ENCODE measurements at regions not wholly inside any gene's neighbourhood (a gene's known extent, or its start where the extent isn't known, plus 50 kb on each side); places are given as distances from the start of the nearest gene placed in this dataset.

DNA sequence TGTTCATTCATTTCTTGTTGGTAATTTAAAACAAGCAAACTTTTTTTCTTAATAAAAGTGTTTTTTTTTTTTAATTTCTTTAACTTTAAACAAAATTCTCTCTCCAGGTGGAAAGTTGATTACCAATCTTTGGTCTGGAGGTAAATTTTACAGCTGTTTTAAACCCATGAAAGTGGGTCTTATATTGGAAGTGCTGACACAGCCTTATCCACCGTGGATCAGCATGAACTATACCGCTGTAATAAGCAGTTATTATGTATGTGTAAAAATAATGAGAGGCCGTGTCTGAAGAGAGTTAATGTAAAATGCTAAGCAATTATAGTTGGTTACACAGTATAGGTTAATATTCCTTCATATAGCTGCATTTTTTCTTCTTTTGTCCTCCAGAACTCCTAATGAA is 378.1 kb upstream of the ATP5MC3 start:
- ChIA-PET POLR2A (no interaction called here), CTCF (no interaction called here)
- H3K4me1 Mint-ChIP-seq (ENCODE audit: low read depth, unreplicated experiment), result no peaks in the 10 kb centered on the region
- Histone ChIP-seq H3K4me1 (no peaks in the 10 kb centered on the region), H3K4me3 (ENCODE audit: low read depth, low read length) (no peak overlapping the region), H3K27me3 (replicated peaks; ENCODE audit: control insufficient read depth, insufficient read depth, low read length) (no peaks in the 10 kb centered on the region), H3K9me3 (no peaks in the 10 kb centered on the region), H3K36me3 (ENCODE audit: control insufficient read depth, insufficient read depth, low read length) (no peaks in the 10 kb centered on the region)
- TF ChIP-seq, protein P1, sequence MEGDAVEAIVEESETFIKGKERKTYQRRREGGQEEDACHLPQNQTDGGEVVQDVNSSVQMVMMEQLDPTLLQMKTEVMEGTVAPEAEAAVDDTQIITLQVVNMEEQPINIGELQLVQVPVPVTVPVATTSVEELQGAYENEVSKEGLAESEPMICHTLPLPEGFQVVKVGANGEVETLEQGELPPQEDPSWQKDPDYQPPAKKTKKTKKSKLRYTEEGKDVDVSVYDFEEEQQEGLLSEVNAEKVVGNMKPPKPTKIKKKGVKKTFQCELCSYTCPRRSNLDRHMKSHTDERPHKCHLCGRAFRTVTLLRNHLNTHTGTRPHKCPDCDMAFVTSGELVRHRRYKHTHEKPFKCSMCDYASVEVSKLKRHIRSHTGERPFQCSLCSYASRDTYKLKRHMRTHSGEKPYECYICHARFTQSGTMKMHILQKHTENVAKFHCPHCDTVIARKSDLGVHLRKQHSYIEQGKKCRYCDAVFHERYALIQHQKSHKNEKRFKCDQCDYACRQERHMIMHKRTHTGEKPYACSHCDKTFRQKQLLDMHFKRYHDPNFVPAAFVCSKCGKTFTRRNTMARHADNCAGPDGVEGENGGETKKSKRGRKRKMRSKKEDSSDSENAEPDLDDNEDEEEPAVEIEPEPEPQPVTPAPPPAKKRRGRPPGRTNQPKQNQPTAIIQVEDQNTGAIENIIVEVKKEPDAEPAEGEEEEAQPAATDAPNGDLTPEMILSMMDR (IDR thresholded peaks at IDR 0.05; ENCODE audit: insufficient read depth in 1 of 2, low read depth in 1 of 2, low read length in 1 of 2, severe bottlenecking in 1 of 2, unreplicated experiment in 1 of 2), result no peak
- H3K27me3 Mint-ChIP-seq (ENCODE audit: insufficient read depth, unreplicated experiment), result peaks cover 10% of the 10 kb centered on the region
- intact Hi-C loops (cut with micrococcal nuclease; ENCODE audit: unreplicated experiment), result no loop called here
- no TSS peak for BruUV-seq (replicated peaks)
- H3K27ac Mint-ChIP-seq (ENCODE audit: unreplicated experiment), result no peak overlapping the region
- H3K36me3 Mint-ChIP-seq (ENCODE audit: insufficient read depth, unreplicated experiment), result no peaks in the 10 kb centered on the region
- DNase-seq, result no peak
- no peak overlapping the region for H3K4me3 Mint-ChIP-seq (ENCODE audit: unreplicated experiment)
- H3K9me3 Mint-ChIP-seq (ENCODE audit: unreplicated experiment), result no peaks in the 10 kb centered on the region

DNA sequence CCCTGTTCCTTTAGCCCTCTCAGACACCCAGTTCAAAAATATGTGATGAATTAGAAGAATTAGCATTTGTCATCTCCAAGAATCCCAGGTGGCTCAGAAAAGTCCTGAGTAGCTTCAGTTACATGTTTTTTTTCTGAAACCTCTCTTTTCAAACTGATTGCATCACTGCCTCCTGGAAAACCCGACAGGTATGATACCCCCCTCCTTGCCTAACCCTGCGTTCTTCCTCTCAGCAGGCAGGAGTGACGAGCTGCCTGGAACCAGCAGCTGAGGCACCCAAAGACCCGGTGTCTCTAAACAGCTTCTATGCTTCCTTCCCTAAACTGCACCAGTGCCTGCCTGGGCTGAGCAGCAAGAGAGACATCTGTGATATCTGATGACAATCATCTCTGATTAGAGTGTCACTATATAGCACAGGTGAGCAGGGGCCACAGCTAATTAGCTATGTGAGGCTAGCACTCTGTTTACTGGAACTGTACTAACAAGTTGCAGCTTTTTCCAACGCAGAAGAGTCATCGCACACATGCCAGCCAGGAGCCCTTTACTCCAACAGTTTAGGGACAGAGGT is 376.4 kb upstream of the ATP5MC3 start:
- H3K4me1 ChIP-seq, result no peaks in the 10 kb centered on the region
- Mint-ChIP-seq H3K27me3 (ENCODE audit: insufficient read depth, unreplicated experiment) (peaks cover 10% of the 10 kb centered on the region), H3K4me1 (ENCODE audit: low read depth, unreplicated experiment) (no peaks in the 10 kb centered on the region), H3K36me3 (ENCODE audit: insufficient read depth, unreplicated experiment) (no peaks in the 10 kb centered on the region), H3K4me3 (ENCODE audit: unreplicated experiment) (no peak overlapping the region), H3K27ac (ENCODE audit: unreplicated experiment) (no peak overlapping the region), H3K9me3 (ENCODE audit: unreplicated experiment) (no peaks in the 10 kb centered on the region)
- ChIA-PET POLR2A (interaction anchor here (0.6 to 0.7 kb wide), 2 partner anchors 73 to 119 kb away, joined by 3 to 6 read pairs; no protein-coding TSS in a partner anchor), CTCF (no interaction called here)
- TF ChIP-seq, protein P1 (IDR thresholded peaks at IDR 0.05; ENCODE audit: insufficient read depth in 1 of 2, low read depth in 1 of 2, low read length in 1 of 2, severe bottlenecking in 1 of 2, unreplicated experiment in 1 of 2), result no peak
- no peaks in the 10 kb centered on the region for H3K27me3 ChIP-seq (replicated peaks; ENCODE audit: control insufficient read depth, insufficient read depth, low read length)
- intact Hi-C loops (cut with micrococcal nuclease; ENCODE audit: unreplicated experiment), result no loop called here
- BruUV-seq (replicated peaks), result no TSS peak
- no peaks in the 10 kb centered on the region for H3K36me3 ChIP-seq (ENCODE audit: control insufficient read depth, insufficient read depth, low read length)
- H3K4me3 ChIP-seq (ENCODE audit: low read depth, low read length), result no peak overlapping the region
- H3K9me3 ChIP-seq, result no peaks in the 10 kb centered on the region
- DNase-seq, result no peak

DNA sequence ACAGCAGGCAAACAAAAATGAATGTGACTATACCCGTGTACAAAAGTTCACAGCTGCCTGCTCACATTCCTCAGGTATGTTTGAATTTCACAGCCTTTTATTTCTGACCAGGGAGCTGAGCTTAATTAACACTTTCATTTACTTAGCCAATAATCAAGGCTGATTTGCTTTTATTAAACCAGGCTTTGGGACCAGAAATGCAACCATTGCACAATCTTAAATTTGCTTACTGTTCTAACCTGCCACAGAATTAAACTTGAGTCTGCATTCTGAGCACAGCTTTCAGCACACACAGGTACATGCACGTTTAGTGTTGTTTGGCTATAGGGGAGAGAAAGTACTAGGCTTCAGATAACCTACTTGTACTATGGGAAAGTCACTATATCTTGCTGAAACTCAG is 372.4 kb upstream of the ATP5MC3 start:
- H3K27me3 ChIP-seq (replicated peaks; ENCODE audit: control insufficient read depth, insufficient read depth, low read length), result no peaks in the 10 kb centered on the region
- TF ChIP-seq, protein P1 (IDR thresholded peaks at IDR 0.05; ENCODE audit: insufficient read depth in 1 of 2, low read depth in 1 of 2, low read length in 1 of 2, severe bottlenecking in 1 of 2, unreplicated experiment in 1 of 2), result no peak
- H3K27ac Mint-ChIP-seq (ENCODE audit: unreplicated experiment), result no peak overlapping the region
- no peaks in the 10 kb centered on the region for H3K4me1 ChIP-seq
- intact Hi-C loops (cut with micrococcal nuclease; ENCODE audit: unreplicated experiment), result no loop called here
- H3K36me3 ChIP-seq (ENCODE audit: control insufficient read depth, insufficient read depth, low read length), result no peaks in the 10 kb centered on the region
- DNase-seq, result no peak
- H3K4me3 ChIP-seq (ENCODE audit: low read depth, low read length), result no peak overlapping the region
- H3K4me3 Mint-ChIP-seq (ENCODE audit: unreplicated experiment), result no peak overlapping the region
- no peaks in the 10 kb centered on the region for H3K36me3 Mint-ChIP-seq (ENCODE audit: insufficient read depth, unreplicated experiment)
- no peaks in the 10 kb centered on the region for H3K4me1 Mint-ChIP-seq (ENCODE audit: low read depth, unreplicated experiment)
- ChIA-PET CTCF (no interaction called here), POLR2A (no interaction called here)
- H3K9me3 ChIP-seq, result no peaks in the 10 kb centered on the region
- H3K9me3 Mint-ChIP-seq (ENCODE audit: unreplicated experiment), result no peaks in the 10 kb centered on the region
- BruUV-seq (replicated peaks), result no TSS peak
- H3K27me3 Mint-ChIP-seq (ENCODE audit: insufficient read depth, unreplicated experiment), result peaks cover 15% of the 10 kb centered on the region

Measured in Caco-2 (cell line).